Epithelial cell of proximal tubule (primary cell): ENCODE measurements at regions not wholly inside any gene's neighbourhood (a gene's known extent, or its start where the extent isn't known, plus 50 kb on each side); places are given as distances from the start of the nearest gene placed in this dataset.

ENCODE experiments used
- DNase-seq: peaks from one replicate; pipeline ENCODE4 v3.0.0-alpha.2; 2011; ENCODE audit warnings: low read depth
- H3K4me3 ChIP-seq: 2 replicates; pipeline ENCODE4 v1.5.1; 2011; ENCODE audit warnings: low read depth, mild to moderate bottlenecking, low read length
- CTCF ChIP-seq: conservative IDR thresholded peaks from 2 replicates; pipeline ENCODE4 v1.5.1; 2012; ENCODE audit warnings: low read depth, mild to moderate bottlenecking, low read length

DNA sequence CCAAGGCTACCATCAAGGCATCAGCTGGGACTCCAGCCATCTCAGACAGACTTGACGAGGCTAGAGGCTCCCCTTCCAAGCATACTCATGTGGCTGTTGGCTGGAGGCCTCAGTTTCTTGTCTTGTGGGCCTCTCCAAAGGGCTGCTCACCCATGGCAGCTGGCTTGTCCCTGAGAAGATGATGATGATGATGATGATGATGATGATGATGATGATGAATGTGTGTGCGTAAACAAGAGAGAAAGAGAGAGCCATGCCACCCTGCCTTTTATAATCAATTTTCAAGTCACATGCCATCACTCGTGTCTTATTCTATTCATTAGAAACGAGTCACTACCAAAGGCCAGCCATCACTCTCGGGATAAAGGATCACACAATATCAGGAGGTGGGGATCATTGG is 60.5 kb upstream of the ADGRG2 start:
- no peak for TF ChIP-seq CTCF
- no peak overlapping the region for H3K4me3 ChIP-seq
- DNase-seq, result no peak

GRCh38 chrX:19183761-19184477 is 61.7 kb upstream of the ADGRG2 start:
- no peak overlapping the region for H3K4me3 ChIP-seq
- no peak for TF ChIP-seq CTCF
- DNase-seq, result no peak

DNA sequence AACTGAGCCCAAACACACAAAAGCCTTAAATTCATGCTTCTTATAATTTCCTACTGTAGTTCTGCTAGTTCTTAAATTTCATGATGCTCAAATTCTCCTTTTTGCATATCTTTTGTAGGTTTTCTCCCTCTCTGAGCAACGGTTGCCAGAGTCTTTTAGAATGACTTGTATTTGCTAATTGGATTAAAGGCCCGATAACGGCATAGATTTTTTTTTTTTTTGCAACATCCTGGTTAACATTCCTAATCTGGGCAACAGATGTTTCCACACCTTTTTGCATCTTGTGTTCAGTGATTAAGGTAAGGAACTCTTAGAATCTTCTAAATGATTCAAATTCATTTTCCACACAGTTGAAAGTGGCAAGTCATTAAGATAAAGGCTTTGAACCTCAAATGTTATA is 66.3 kb upstream of the ADGRG2 start:
- TF ChIP-seq CTCF, result no peak
- H3K4me3 ChIP-seq, result no peak overlapping the region
- DNase-seq, result no peak

DNA sequence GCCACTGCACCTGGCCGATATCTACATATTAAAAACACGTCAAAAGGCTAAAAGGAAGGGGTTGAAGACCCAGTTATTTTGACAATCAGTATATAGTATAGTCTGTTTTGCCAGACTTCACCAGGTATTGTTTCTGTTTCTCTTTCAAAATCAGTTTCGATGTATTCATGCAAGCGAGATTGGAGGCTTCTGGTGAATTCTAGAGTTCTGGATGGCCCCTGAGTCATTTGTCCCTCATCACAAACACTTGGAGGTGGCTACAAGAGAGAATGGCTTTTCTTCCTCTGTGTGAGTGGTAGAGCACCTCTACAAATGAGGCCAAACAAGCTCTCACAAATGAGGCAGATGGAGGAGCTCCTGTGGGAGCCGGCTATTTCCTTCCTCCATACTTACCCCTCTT is 68.6 kb upstream of the ADGRG2 start:
- no peak for DNase-seq
- no peak overlapping the region for H3K4me3 ChIP-seq
- no peak for TF ChIP-seq CTCF

DNA sequence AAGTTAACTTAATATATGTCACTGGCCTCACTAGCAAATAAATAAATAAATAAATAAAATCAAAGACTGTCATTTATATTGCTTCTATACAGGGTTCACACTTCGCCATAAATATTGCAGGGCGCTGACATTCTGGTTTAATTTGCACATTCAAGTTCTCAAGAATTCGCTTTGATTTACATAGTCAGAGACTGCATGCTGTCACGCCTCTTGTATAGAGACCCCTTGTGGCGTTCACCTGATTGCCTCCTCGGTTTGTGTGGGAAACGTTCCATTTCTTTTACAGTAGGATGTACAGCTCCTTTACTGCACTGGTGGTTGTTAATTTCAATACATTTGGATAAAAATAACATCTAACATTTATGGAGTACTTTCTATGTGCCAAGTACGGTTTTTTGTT is 71.3 kb upstream of the ADGRG2 start:
- no peak for TF ChIP-seq CTCF
- no peak overlapping the region for H3K4me3 ChIP-seq
- DNase-seq, result no peak

DNA sequence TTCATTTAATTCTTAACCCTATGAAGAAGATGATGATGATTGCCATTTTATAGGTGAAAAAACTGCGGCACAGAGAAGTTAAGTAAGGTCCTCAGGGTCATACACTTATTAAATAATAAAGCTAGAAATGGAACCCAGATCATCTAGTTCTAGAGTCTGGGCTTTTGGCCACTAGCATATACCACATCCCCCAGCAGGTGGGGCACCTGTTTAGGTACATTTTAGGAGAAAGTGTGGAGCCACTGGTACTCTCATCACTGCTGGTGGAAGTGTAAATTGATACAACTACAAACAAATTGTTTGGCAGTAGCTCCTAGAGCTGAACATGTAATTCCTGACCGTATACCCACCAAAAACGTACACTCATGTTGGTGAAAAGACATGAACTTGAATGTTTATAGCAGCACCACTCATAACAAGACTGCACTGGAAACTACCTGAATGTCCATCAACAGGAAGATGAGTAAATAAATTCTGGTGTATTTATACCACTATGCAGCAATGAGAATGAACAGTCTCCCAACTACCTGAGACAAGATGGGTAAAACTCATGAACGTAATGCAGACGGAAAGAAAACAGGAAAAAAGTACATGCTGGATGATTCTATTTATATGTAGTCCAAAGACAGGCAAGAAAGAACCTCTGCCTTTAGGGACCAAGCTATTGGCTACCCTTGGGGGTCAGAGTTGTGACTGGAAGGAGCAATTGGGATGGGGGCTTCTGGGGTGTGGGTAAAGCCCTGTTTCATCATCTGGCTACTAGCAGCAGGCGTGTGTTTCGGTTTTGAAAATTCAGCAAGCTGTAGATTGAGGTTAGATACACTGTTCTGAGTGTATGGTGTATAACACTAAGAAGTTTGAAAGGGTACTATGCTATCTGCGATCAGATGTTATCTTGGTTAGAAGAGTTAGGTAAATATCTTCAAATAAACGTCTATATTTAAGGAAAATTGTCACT is 72.3 kb upstream of the ADGRG2 start:
- no peak for DNase-seq
- no peak overlapping the region for H3K4me3 ChIP-seq
- no peak for TF ChIP-seq CTCF

- no peak for DNase-seq
- H3K4me3 ChIP-seq, result no peak overlapping the region
- no peak for TF ChIP-seq CTCF
These were observed 73.0 kb upstream of the ADGRG2 start for GRCh38 chrX:19195243-19195610.
